HL-60 (cell line): ENCODE measurements at regions not wholly inside any gene's neighbourhood (a gene's known extent, or its start where the extent isn't known, plus 50 kb on each side); places are given as distances from the start of the nearest gene placed in this dataset.

Source experiments
- DNase-seq, 2 experiments: peaks; one replicate each; pipeline ENCODE4 v3.0.0-alpha.2; 2010 to 2020; ENCODE audit warnings: low read depth in 1 of 2, low spot score in 1 of 2
- H3K27ac ChIP-seq: fragments of 250-450 bp; sonication (Bioruptor Pico); replicated peaks from 2 replicates; pipeline ENCODE4 v1.5.1; 2020; ENCODE audit warnings: mild to moderate bottlenecking, moderate library complexity
- H3K27me3 ChIP-seq: fragments of 250-450 bp; sonication (Bioruptor Pico); 2 replicates; pipeline ENCODE4 v1.5.1; 2021; ENCODE audit warnings: mild to moderate bottlenecking, moderate library complexity; ENCODE audit not compliant: insufficient read depth, poor library complexity, severe bottlenecking
- H3K4me3 ChIP-seq: replicated peaks from 2 replicates; pipeline ENCODE4 v1.5.1; 2011; ENCODE audit warnings: mild to moderate bottlenecking, control low read depth, low read length; ENCODE audit not compliant: insufficient read depth
- CTCF ChIP-seq: IDR thresholded peaks from one replicate; pipeline ENCODE4 v1.5.1; 2011; ENCODE audit warnings: low read length, control low read depth, inconsistent platforms; ENCODE audit not compliant: insufficient read depth
- GABPA ChIP-seq: IDR thresholded peaks from 2 replicates; pipeline ENCODE4 v1.6.1; 2012; ENCODE audit warnings: low read depth
- POLR2AphosphoS5 ChIP-seq: IDR thresholded peaks from 2 replicates; pipeline ENCODE4 v1.6.1; 2012; ENCODE audit warnings: low read depth
- REST ChIP-seq: IDR thresholded peaks from 2 replicates; pipeline ENCODE4 v1.6.1; 2012; ENCODE audit warnings: low read depth; ENCODE audit not compliant: insufficient replicate concordance
- SPI1 ChIP-seq: IDR thresholded peaks from 2 replicates; pipeline ENCODE4 v1.6.1; 2012; ENCODE audit warnings: low read depth, mild to moderate bottlenecking, borderline replicate concordance

- Histone ChIP-seq H3K27ac (no peak overlapping the region), H3K27me3 (no peaks in the 10 kb centered on the region), H3K4me3 (no peak overlapping the region)
- TF ChIP-seq GABPA (no peak), SPI1 (no peak), CTCF (no peak), POLR2AphosphoS5 (no peak), REST (no peak)
- no peak for DNase-seq
These were observed 52.1 kb upstream of the COPS8 start for GRCh38 chr2:237033536-237034060.

GRCh38 chr2:237035781-237036475 is 49.8 kb upstream of the COPS8 start:
- H3K27me3 ChIP-seq = no peaks in the 10 kb centered on the region
- TF ChIP-seq SPI1 (no peak), REST (no peak), GABPA (no peak), CTCF (no peak), POLR2AphosphoS5 (no peak)
- no peak for DNase-seq
- H3K27ac ChIP-seq = no peak overlapping the region
- H3K4me3 ChIP-seq = no peak overlapping the region
